Lung (tissue), 11 donors: ENCODE measurements at regions not wholly inside any gene's neighbourhood (a gene's known extent, or its start where the extent isn't known, plus 50 kb on each side); places are given as distances from the start of the nearest gene placed in this dataset.

Experiments used
- ATAC-seq: fragments of 200-7000 bp; cut with Tn5 transposase; one replicate; pipeline ENCODE4 v1.9.1; 2020; ENCODE audit warnings: moderate number of reproducible peaks; ENCODE audit not compliant: insufficient read depth, low FRiP score
- DNase-seq, 3 donors: peaks; one replicate each; pipeline ENCODE4 v3.0.0-alpha.2; 2013 to 2017
- H3K27ac ChIP-seq, 2 donors: one replicate each; pipeline ENCODE4 v1.5.1; 2013; ENCODE audit warnings: mild to moderate bottlenecking in 2 of 2, moderate library complexity in 2 of 2, control low read depth in 1 of 2, inconsistent platforms in 1 of 2, low read depth in 1 of 2, low read length in 1 of 2
- H3K27me3 ChIP-seq, 3 donors: one replicate each; pipeline ENCODE4 v1.5.1; 2013; ENCODE audit warnings: low read length in 2 of 3; ENCODE audit not compliant: control insufficient read depth in 3 of 3, insufficient read depth in 3 of 3
- H3K36me3 ChIP-seq, 4 donors: one replicate each; pipeline ENCODE4 v1.5.1; 2013; ENCODE audit warnings: low read length in 4 of 4, mild to moderate bottlenecking in 1 of 4, moderate library complexity in 1 of 4; ENCODE audit not compliant: control insufficient read depth in 4 of 4, insufficient read depth in 4 of 4
- H3K4me1 ChIP-seq, 5 donors: one replicate each; pipeline ENCODE4 v1.5.1; 2013; ENCODE audit warnings: low read length in 5 of 5, mild to moderate bottlenecking in 2 of 5, moderate library complexity in 1 of 5; ENCODE audit not compliant: control insufficient read depth in 5 of 5, insufficient read depth in 5 of 5
- H3K4me3 ChIP-seq: one replicate; pipeline ENCODE4 v1.5.1; 2013; ENCODE audit warnings: mild to moderate bottlenecking, control low read depth, moderate library complexity
- H3K9ac ChIP-seq, 2 donors: one replicate each; pipeline ENCODE4 v1.5.1; 2013; ENCODE audit warnings: low read length in 2 of 2, control low read depth in 1 of 2; ENCODE audit not compliant: insufficient read depth in 1 of 2
- H3K9me3 ChIP-seq, 4 donors: one replicate each; pipeline ENCODE4 v1.5.1; 2013; ENCODE audit warnings: low read length in 3 of 4, mild to moderate bottlenecking in 1 of 4, moderate library complexity in 1 of 4; ENCODE audit not compliant: control insufficient read depth in 4 of 4, insufficient read depth in 3 of 4
- WGBS, 2 donors: extraction: QIAGEN DNeasy Blood & Tissue Kit; methylation state at CpG; one replicate each; pipeline ENCODE4 v1.1.7; 2013; 5-methylcytosine and 5-hydroxymethylcytosine counted together
- TF ChIP-seq, protein P1 (sequence below): IDR thresholded peaks from 2 replicates; pipeline ENCODE4 v1.5.1; 2012; ENCODE audit warnings: mild to moderate bottlenecking; ENCODE audit errors: control extremely low read depth, extremely low read depth
- donor health status: control.
- donor health status: control.
- donor health status: Bipolar disorder and iron deficiency.
- donor health status: healthy.
- donor health status: DM: yes; HTN: yes; CAD: no.

GRCh38 chr3:23709987-23710386 lies 95.8 kb upstream of the UBE2E1 start:
- Histone ChIP-seq H3K4me1 (peaks cover 0 to 18% (median 4%) of the 10 kb centered on the region in 5 donors), H3K36me3 (no peaks in the 10 kb centered on the region), H3K9ac (no peak overlapping the region), H3K27ac (no peak overlapping the region), H3K27me3 (no peaks in the 10 kb centered on the region), H3K9me3 (no peaks in the 10 kb centered on the region), H3K4me3 (no peak overlapping the region)
- TF ChIP-seq, protein P1, sequence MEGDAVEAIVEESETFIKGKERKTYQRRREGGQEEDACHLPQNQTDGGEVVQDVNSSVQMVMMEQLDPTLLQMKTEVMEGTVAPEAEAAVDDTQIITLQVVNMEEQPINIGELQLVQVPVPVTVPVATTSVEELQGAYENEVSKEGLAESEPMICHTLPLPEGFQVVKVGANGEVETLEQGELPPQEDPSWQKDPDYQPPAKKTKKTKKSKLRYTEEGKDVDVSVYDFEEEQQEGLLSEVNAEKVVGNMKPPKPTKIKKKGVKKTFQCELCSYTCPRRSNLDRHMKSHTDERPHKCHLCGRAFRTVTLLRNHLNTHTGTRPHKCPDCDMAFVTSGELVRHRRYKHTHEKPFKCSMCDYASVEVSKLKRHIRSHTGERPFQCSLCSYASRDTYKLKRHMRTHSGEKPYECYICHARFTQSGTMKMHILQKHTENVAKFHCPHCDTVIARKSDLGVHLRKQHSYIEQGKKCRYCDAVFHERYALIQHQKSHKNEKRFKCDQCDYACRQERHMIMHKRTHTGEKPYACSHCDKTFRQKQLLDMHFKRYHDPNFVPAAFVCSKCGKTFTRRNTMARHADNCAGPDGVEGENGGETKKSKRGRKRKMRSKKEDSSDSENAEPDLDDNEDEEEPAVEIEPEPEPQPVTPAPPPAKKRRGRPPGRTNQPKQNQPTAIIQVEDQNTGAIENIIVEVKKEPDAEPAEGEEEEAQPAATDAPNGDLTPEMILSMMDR = no peak
- no peak for ATAC-seq
- WGBS, 2 donors = 32 to 35% methylated on average over 2 of the region's 2 CpGs
- DNase-seq = no peak

GRCh38 chr3:23710555-23710954 lies 95.2 kb upstream of the UBE2E1 start:
- Histone ChIP-seq H3K27me3 (no peaks in the 10 kb centered on the region), H3K36me3 (no peaks in the 10 kb centered on the region), H3K4me3 (no peak overlapping the region), H3K9me3 (no peaks in the 10 kb centered on the region), H3K27ac (no peak overlapping the region), H3K4me1 (peaks cover 0 to 18% (median 4%) of the 10 kb centered on the region in 5 donors), H3K9ac (no peak overlapping the region)
- DNase-seq (peak; percentile 92 to 97 (median 95)), ATAC-seq (no peak)
- TF ChIP-seq, protein P1 = no peak
- 62 to 71% methylated on average over 9 of the region's 9 CpGs for WGBS, 2 donors

DNA sequence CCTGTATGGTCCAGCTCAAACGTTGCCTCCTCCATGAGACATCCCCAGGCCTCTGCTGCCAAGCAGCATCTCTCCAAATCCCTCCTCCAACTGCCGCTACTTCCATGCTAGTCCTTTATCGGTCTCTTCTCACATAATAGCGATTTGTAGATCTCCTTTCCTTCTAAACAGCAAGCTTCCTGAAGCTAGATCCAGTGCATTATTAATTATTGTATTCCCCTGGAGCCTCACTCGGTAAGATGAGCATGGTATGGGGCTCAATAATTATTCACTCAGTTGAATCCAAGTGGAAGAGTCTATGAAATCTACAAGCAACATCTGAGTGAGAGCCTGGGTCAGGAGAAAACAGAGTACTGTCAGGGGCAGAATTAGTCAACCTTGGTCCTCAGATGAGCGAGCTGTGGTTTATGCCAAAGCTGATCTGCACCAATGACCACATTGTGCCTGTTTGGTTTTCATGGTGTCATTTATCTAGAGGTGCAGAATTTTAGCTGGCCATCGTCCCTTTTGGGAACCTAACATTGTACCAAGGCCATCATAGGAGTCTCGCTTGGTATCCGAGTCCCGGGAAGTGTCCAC lies 93.8 kb upstream of the UBE2E1 start:
- no peak overlapping the region for H3K27ac ChIP-seq
- DNase-seq (no peak), ATAC-seq (no peak)
- H3K27me3 ChIP-seq = no peaks in the 10 kb centered on the region
- no peaks in the 10 kb centered on the region for H3K36me3 ChIP-seq
- 79 to 80% methylated on average over 10 of the region's 10 CpGs for WGBS, 2 donors
- H3K4me1 ChIP-seq = peaks cover 0 to 18% (median 4%) of the 10 kb centered on the region in 5 donors
- H3K9ac ChIP-seq = no peak overlapping the region
- H3K9me3 ChIP-seq = no peaks in the 10 kb centered on the region
- no peak overlapping the region for H3K4me3 ChIP-seq
- TF ChIP-seq, protein P1 = no peak
